OCI-LY1 (cell line): ENCODE measurements at regions not wholly inside any gene's neighbourhood (a gene's known extent, or its start where the extent isn't known, plus 50 kb on each side); places are given as distances from the start of the nearest gene placed in this dataset.

ENCODE experiments used
- H2AFZ ChIP-seq: fragments of 200-600 bp; sonication (generic), shearing (Covaris generic); 2 replicates; pipeline ENCODE4 v1.6.0; 2014; ENCODE audit warnings: antibody characterized with exemption, mild to moderate bottlenecking, low read length
- H3F3A ChIP-seq: fragments of 200-600 bp; sonication (generic), shearing (Covaris generic); 2 replicates; pipeline ENCODE4 v1.6.0; 2014; ENCODE audit warnings: mild to moderate bottlenecking, antibody characterized with exemption, low read length, moderate library complexity; ENCODE audit not compliant: insufficient read depth
- H3K27ac ChIP-seq: fragments of 200-600 bp; sonication (generic); 2 replicates; pipeline ENCODE4 v1.5.1; 2014; ENCODE audit warnings: low read length, mixed run types, mild to moderate bottlenecking, low read depth; ENCODE audit not compliant: poor library complexity, severe bottlenecking
- H3K27me3 ChIP-seq: fragments of 200-600 bp; sonication (generic); 2 replicates; pipeline ENCODE4 v1.6.0; 2014; ENCODE audit warnings: antibody characterized with exemption, mild to moderate bottlenecking, low read length, moderate library complexity; ENCODE audit not compliant: insufficient read depth
- H3K36me3 ChIP-seq: fragments of 200-600 bp; sonication (generic); 2 replicates; pipeline ENCODE4 v1.6.1; 2014; ENCODE audit warnings: mild to moderate bottlenecking, antibody characterized with exemption, low read length, moderate library complexity, mixed read lengths; ENCODE audit not compliant: insufficient read depth
- H3K4me1 ChIP-seq: fragments of 200-600 bp; sonication (generic); 2 replicates; pipeline ENCODE4 v1.5.1; 2014; ENCODE audit warnings: mild to moderate bottlenecking, low read length, moderate library complexity; ENCODE audit not compliant: insufficient read depth, severe bottlenecking
- H3K4me2 ChIP-seq: fragments of 200-600 bp; sonication (generic), shearing (Covaris generic); 2 replicates; pipeline ENCODE4 v1.6.1; 2014; ENCODE audit warnings: low read length
- H3K4me3 ChIP-seq: fragments of 200-600 bp; sonication (generic); 2 replicates; pipeline ENCODE4 v1.5.1; 2014; ENCODE audit warnings: low read length, low read depth, mild to moderate bottlenecking, mixed read lengths; ENCODE audit not compliant: poor library complexity, severe bottlenecking
- H3K79me2 ChIP-seq: fragments of 200-600 bp; shearing (Covaris generic); 2 replicates; pipeline ENCODE4 v1.6.1; 2016; ENCODE audit warnings: mixed run types, low read length, mixed read lengths; ENCODE audit not compliant: insufficient read depth
- H3K9ac ChIP-seq: fragments of 200-600 bp; sonication (generic), shearing (Covaris generic); 2 replicates; pipeline ENCODE4 v1.6.1; 2014; ENCODE audit warnings: mild to moderate bottlenecking, low read length, mixed read lengths
- H3K9me2 ChIP-seq: fragments of 200-600 bp; sonication (generic), shearing (Covaris generic); 2 replicates; pipeline ENCODE4 v1.6.1; 2014; ENCODE audit warnings: low read depth, mild to moderate bottlenecking, low read length, mixed read lengths
- H3K9me3 ChIP-seq: fragments of 200-600 bp; shearing (Covaris generic); 2 replicates; pipeline ENCODE4 v1.6.1; 2014; ENCODE audit warnings: low read length, mixed read lengths
- H4K20me1 ChIP-seq: fragments of 200-600 bp; sonication (generic), shearing (Covaris generic); 2 replicates; pipeline ENCODE4 v1.6.0; 2016; ENCODE audit warnings: mild to moderate bottlenecking, low read length; ENCODE audit not compliant: insufficient read depth
- EZH2 ChIP-seq: fragments of 200-600 bp; sonication (generic), shearing (Covaris generic); IDR thresholded peaks from 2 replicates; pipeline ENCODE4 v1.8.0; 2017; ENCODE audit warnings: borderline replicate concordance, mixed run types, mild to moderate bottlenecking, antibody characterized with exemption, low read length, moderate library complexity, mixed read lengths
- TF ChIP-seq, protein P1 (sequence below): fragments of 200-600 bp; sonication (generic), shearing (Covaris generic); IDR thresholded peaks from 2 replicates; pipeline ENCODE4 v1.5.1; 2017; ENCODE audit warnings: mild to moderate bottlenecking, antibody characterized with exemption, low read length, moderate library complexity, mixed read lengths

DNA sequence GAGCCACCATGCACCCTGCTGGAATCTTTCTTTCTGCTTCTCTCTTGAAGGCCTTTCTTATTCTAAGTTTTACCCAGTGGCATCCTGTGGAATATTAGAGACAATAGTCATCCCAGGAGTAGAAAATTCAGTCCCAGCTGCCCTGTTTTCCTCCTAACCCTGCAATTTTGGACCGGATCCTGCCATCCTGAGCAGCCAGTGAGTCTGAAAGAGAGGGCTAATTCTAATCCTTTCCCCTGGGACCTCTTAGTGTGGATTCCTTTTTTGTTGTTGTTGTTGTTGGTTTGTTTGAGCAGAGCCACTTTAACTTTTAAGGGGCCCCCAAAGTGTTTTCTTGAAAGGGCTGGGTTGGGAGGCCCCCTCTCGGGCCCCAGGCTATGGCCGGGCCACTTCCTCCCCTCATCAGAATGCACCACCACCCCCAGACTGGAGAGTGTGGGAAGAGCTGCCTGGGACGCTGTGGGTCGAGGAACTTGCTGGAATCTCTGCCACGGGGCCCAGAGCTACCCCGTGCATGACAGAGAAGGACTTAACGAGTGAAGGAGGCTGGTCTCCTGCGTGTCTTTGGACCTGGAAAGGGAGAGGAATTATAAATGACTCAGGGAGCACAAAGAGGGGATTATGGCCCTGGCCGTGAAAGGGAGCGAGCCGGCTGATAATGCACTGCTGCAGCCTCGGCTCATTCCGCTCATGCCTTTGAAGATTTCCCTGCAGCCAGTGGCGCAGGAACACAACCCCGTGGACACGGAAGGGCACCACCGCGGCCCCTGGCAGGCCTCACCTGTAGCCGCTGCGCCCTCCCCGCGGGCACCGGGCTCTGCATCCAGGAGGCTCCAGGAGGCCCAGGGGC is 81.0 kb upstream of the AKT3 start:
- TF ChIP-seq, protein P1, sequence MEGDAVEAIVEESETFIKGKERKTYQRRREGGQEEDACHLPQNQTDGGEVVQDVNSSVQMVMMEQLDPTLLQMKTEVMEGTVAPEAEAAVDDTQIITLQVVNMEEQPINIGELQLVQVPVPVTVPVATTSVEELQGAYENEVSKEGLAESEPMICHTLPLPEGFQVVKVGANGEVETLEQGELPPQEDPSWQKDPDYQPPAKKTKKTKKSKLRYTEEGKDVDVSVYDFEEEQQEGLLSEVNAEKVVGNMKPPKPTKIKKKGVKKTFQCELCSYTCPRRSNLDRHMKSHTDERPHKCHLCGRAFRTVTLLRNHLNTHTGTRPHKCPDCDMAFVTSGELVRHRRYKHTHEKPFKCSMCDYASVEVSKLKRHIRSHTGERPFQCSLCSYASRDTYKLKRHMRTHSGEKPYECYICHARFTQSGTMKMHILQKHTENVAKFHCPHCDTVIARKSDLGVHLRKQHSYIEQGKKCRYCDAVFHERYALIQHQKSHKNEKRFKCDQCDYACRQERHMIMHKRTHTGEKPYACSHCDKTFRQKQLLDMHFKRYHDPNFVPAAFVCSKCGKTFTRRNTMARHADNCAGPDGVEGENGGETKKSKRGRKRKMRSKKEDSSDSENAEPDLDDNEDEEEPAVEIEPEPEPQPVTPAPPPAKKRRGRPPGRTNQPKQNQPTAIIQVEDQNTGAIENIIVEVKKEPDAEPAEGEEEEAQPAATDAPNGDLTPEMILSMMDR = no peak
- TF ChIP-seq EZH2 = no peak

DNA sequence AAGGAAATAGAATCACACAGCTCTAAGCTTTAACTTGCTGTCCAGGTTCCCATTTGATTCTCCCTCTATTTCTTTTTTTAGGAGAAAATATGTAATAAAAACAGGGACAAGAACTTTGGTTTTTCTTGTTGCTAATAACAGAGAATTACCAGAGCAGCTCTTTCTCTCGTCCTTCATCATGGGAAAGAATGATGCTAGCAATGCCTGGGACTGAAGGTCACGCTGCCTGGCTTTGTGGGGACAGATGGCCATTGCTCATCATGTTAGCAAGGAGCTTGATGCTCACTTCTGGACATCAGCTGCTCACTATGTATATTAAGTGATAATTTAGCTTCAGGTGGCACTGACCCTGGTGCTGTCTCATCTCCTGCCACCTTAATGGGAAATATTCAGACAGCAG is 77.3 kb upstream of the AKT3 start:
- Histone ChIP-seq H4K20me1 (no peaks in the 10 kb centered on the region), H3K27ac (no peak overlapping the region), H3K9me3 (no peaks in the 10 kb centered on the region), H3K4me3 (no peak overlapping the region), H2AFZ (no peak overlapping the region), H3K4me2 (no peak overlapping the region), H3K36me3 (no peaks in the 10 kb centered on the region), H3K9ac (no peak overlapping the region), H3K27me3 (no peaks in the 10 kb centered on the region), H3K4me1 (no peaks in the 10 kb centered on the region), H3K79me2 (no peaks in the 10 kb centered on the region), H3K9me2 (no peaks in the 10 kb centered on the region), H3F3A (no peaks in the 10 kb centered on the region)
- TF ChIP-seq, protein P1 = no peak
- TF ChIP-seq EZH2 = no peak

More for the DNA sequence above, 81.0 kb upstream of the AKT3 start:
- no peaks in the 10 kb centered on the region for H3K36me3 ChIP-seq
- no peak overlapping the region for H3K4me2 ChIP-seq
- H4K20me1 ChIP-seq = no peaks in the 10 kb centered on the region
- no peaks in the 10 kb centered on the region for H3K9me3 ChIP-seq
- no peak overlapping the region for H3K27ac ChIP-seq
- no peaks in the 10 kb centered on the region for H3K27me3 ChIP-seq
- H3F3A ChIP-seq = no peaks in the 10 kb centered on the region
- H3K9me2 ChIP-seq = no peaks in the 10 kb centered on the region
- H2AFZ ChIP-seq = no peak overlapping the region
- no peak overlapping the region for H3K4me3 ChIP-seq
- H3K4me1 ChIP-seq = no peaks in the 10 kb centered on the region
- H3K79me2 ChIP-seq = no peaks in the 10 kb centered on the region
- no peak overlapping the region for H3K9ac ChIP-seq

DNA sequence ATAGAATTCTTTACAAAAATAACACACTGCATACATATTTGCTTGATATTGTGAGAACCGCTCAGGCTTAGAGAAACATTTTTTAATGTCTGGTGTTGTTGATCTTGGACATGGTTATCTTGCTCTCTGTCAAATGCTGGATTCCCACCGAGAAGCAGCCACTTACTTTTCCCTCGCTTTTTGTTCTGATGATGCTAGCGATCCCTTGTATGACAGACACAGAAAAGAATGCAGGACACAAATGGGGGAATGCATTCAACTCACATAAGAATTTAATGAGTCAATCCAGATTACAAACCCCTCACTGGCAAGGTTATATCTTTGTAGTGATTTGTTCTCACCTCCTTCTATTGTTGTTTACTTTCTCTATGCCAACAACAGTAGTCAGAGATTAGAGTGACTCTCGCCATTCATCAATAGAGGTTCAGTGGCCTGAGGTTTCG is 76.8 kb upstream of the AKT3 start:
- H3K79me2 ChIP-seq = no peaks in the 10 kb centered on the region
- no peak overlapping the region for H3K9ac ChIP-seq
- no peak overlapping the region for H3K27ac ChIP-seq
- H3K9me3 ChIP-seq = no peaks in the 10 kb centered on the region
- H3K4me2 ChIP-seq = no peak overlapping the region
- H3K4me3 ChIP-seq = no peak overlapping the region
- no peaks in the 10 kb centered on the region for H3K9me2 ChIP-seq
- no peaks in the 10 kb centered on the region for H3K4me1 ChIP-seq
- no peak overlapping the region for H2AFZ ChIP-seq
- no peaks in the 10 kb centered on the region for H4K20me1 ChIP-seq
- H3K27me3 ChIP-seq = no peaks in the 10 kb centered on the region
- no peaks in the 10 kb centered on the region for H3K36me3 ChIP-seq
- TF ChIP-seq, protein P1 = no peak
- TF ChIP-seq EZH2 = no peak
- H3F3A ChIP-seq = no peaks in the 10 kb centered on the region
